Gastroesophageal sphincter (tissue), 4 donors: ENCODE measurements at regions not wholly inside any gene's neighbourhood (a gene's known extent, or its start where the extent isn't known, plus 50 kb on each side); places are given as distances from the start of the nearest gene placed in this dataset.

Source experiments
- ATAC-seq: fragments of 150-250 bp; one replicate; pipeline ENCODE4 v1.9.1; 2016; ENCODE audit warnings: mild to moderate bottlenecking, moderate library complexity
- H3K27ac ChIP-seq, 4 donors: fragments of 200-600 bp; sonication (generic) in 3 of 4; 1 replicate in 3 of 4; 2 replicates in 1 of 4; pipeline ENCODE4 v1.5.1; 2016 to 2019
- H3K27me3 ChIP-seq: fragments of 200-600 bp; sonication (generic); one replicate; pipeline ENCODE4 v1.5.1; 2019
- H3K36me3 ChIP-seq, 2 donors: fragments of 200-600 bp; sonication (generic); one replicate each; pipeline ENCODE4 v1.5.1; 2019; ENCODE audit warnings: control low read depth in 1 of 2
- H3K4me1 ChIP-seq, 3 donors: fragments of 200-600 bp; sonication (generic); 1 replicate in 2 of 3; 2 replicates in 1 of 3; pipeline ENCODE4 v1.5.1; 2016 to 2019; ENCODE audit warnings: control low read depth in 2 of 3
- H3K4me3 ChIP-seq, 2 donors: fragments of 200-600 bp; sonication (generic); one replicate each; pipeline ENCODE4 v1.5.1; 2019; ENCODE audit warnings: mild to moderate bottlenecking in 1 of 2, moderate library complexity in 1 of 2
- H3K9me3 ChIP-seq, 3 donors: fragments of 200-600 bp; sonication (generic); one replicate each; pipeline ENCODE4 v1.5.1; 2017 to 2019; ENCODE audit warnings: control low read depth in 2 of 3
- EP300 ChIP-seq: sonication (generic); formaldehyde crosslinking; IDR thresholded peaks from one replicate; pipeline ENCODE4 v1.6.1; 2017; ENCODE audit warnings: antibody characterized with exemption, mild to moderate bottlenecking
- POLR2A ChIP-seq, 2 donors: fragments of 450-650 bp; IDR thresholded peaks; one replicate each; pipeline ENCODE4 v1.6.1; 2017; ENCODE audit warnings: antibody characterized with exemption in 2 of 2, mild to moderate bottlenecking in 2 of 2, moderate library complexity in 1 of 2
- POLR2AphosphoS5 ChIP-seq: sonication (generic); formaldehyde crosslinking; IDR thresholded peaks from one replicate; pipeline ENCODE4 v1.6.1; 2017; ENCODE audit warnings: antibody characterized with exemption
- WGBS, 2 donors: methylation state at CpG; one replicate each; pipeline ENCODE4 v1.1.5; 2018; ENCODE audit warnings: low coverage in 1 of 2; 5-methylcytosine and 5-hydroxymethylcytosine counted together
- TF ChIP-seq, protein P1 (sequence below), 4 experiments: fragments of 200-600 bp in 2 of 4; fragments of 450-650 bp in 2 of 4; sonication (generic) in 1 of 4; IDR thresholded peaks; one replicate each; pipeline ENCODE4 v1.5.1; 2017 to 2019; ENCODE audit warnings: antibody characterized with exemption in 4 of 4, mild to moderate bottlenecking in 2 of 4, moderate library complexity in 2 of 4

- no peak overlapping the region for H3K4me3 ChIP-seq
- TF ChIP-seq, protein P1, sequence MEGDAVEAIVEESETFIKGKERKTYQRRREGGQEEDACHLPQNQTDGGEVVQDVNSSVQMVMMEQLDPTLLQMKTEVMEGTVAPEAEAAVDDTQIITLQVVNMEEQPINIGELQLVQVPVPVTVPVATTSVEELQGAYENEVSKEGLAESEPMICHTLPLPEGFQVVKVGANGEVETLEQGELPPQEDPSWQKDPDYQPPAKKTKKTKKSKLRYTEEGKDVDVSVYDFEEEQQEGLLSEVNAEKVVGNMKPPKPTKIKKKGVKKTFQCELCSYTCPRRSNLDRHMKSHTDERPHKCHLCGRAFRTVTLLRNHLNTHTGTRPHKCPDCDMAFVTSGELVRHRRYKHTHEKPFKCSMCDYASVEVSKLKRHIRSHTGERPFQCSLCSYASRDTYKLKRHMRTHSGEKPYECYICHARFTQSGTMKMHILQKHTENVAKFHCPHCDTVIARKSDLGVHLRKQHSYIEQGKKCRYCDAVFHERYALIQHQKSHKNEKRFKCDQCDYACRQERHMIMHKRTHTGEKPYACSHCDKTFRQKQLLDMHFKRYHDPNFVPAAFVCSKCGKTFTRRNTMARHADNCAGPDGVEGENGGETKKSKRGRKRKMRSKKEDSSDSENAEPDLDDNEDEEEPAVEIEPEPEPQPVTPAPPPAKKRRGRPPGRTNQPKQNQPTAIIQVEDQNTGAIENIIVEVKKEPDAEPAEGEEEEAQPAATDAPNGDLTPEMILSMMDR (IDR thresholded peaks at IDR 0.05): no peak
- no peak for TF ChIP-seq POLR2AphosphoS5
- no peak for TF ChIP-seq POLR2A (IDR thresholded peaks at IDR 0.05)
- no peak for TF ChIP-seq EP300
- no peak overlapping the region for H3K27ac ChIP-seq
- WGBS, 2 donors: 77 to 100% methylated on average over 3 of the region's 3 CpGs
- peaks cover 0 to 24% (median 0%) of the 10 kb centered on the region in 3 donors for H3K9me3 ChIP-seq
- H3K4me1 ChIP-seq: no peaks in the 10 kb centered on the region
- ATAC-seq: no peak
- H3K36me3 ChIP-seq: no peaks in the 10 kb centered on the region
- H3K27me3 ChIP-seq: no peaks in the 10 kb centered on the region
These were observed 345.4 kb upstream of the NPSR1 start for GRCh38 chr7:34312624-34313023.

GRCh38 chr7:34313289-34313688 is 344.7 kb upstream of the NPSR1 start:
- H3K9me3 ChIP-seq: peaks cover 0 to 24% (median 0%) of the 10 kb centered on the region in 3 donors
- no peaks in the 10 kb centered on the region for H3K27me3 ChIP-seq
- ATAC-seq: no peak
- no peaks in the 10 kb centered on the region for H3K4me1 ChIP-seq
- no peak overlapping the region for H3K4me3 ChIP-seq
- 90 to 100% methylated on average over 2 of the region's 2 CpGs for WGBS, 2 donors
- no peaks in the 10 kb centered on the region for H3K36me3 ChIP-seq
- H3K27ac ChIP-seq: no peak overlapping the region
- TF ChIP-seq POLR2A (IDR thresholded peaks at IDR 0.05): no peak
- TF ChIP-seq POLR2AphosphoS5: no peak
- no peak for TF ChIP-seq EP300
- TF ChIP-seq, protein P1 (IDR thresholded peaks at IDR 0.05): no peak

GRCh38 chr7:34315032-34315431 is 343.0 kb upstream of the NPSR1 start:
- no peak for ATAC-seq
- no peak overlapping the region for H3K4me3 ChIP-seq
- no peak overlapping the region for H3K27ac ChIP-seq
- H3K9me3 ChIP-seq: peaks cover 0 to 24% (median 0%) of the 10 kb centered on the region in 3 donors
- no peak for TF ChIP-seq POLR2AphosphoS5
- no peak for TF ChIP-seq POLR2A (IDR thresholded peaks at IDR 0.05)
- TF ChIP-seq, protein P1 (IDR thresholded peaks at IDR 0.05): no peak
- no peak for TF ChIP-seq EP300
- no peaks in the 10 kb centered on the region for H3K36me3 ChIP-seq
- no peaks in the 10 kb centered on the region for H3K27me3 ChIP-seq
- H3K4me1 ChIP-seq: no peaks in the 10 kb centered on the region

- H3K27ac ChIP-seq: no peak overlapping the region
- peaks cover 0 to 16% (median 0%) of the 10 kb centered on the region in 3 donors for H3K9me3 ChIP-seq
- no peaks in the 10 kb centered on the region for H3K27me3 ChIP-seq
- H3K4me1 ChIP-seq: peaks cover 0 to 7% (median 0%) of the 10 kb centered on the region in 3 donors
- WGBS, 2 donors: 75 to 88% methylated on average over 1 of the region's 1 CpG
- no peaks in the 10 kb centered on the region for H3K36me3 ChIP-seq
- TF ChIP-seq POLR2AphosphoS5: no peak
- no peak overlapping the region for H3K4me3 ChIP-seq
- ATAC-seq: no peak
These were observed 341.0 kb upstream of the NPSR1 start for GRCh38 chr7:34317039-34317438.

DNA sequence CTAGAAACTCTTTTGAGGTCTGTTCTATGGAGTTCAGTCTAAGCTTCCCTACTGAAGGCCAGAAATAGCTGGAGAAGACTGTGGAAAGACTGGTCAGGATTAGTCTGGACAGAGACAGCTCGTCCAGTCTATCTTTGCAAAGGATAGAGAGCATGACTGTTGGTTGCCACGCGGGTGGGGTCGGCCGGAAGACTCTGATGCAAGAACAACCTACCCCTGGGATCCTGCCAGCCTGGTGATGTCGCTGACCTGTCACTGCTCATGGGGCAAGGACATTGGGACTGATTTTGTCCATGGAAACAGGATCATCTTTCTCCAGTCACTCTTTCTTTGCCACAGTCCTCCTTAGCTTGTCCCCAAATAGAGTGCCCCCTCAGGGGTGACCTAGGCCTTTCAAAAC is 337.6 kb upstream of the NPSR1 start:
- no peak overlapping the region for H3K27ac ChIP-seq
- no peaks in the 10 kb centered on the region for H3K27me3 ChIP-seq
- H3K9me3 ChIP-seq: no peaks in the 10 kb centered on the region
- WGBS, 2 donors: 93 to 100% methylated on average over 2 to 6 of the region's 6 CpGs
- peaks cover 0 to 7% (median 0%) of the 10 kb centered on the region in 3 donors for H3K4me1 ChIP-seq
- H3K4me3 ChIP-seq: no peak overlapping the region
- ATAC-seq: no peak
- TF ChIP-seq EP300 (no peak), POLR2AphosphoS5 (no peak), POLR2A (IDR thresholded peaks at IDR 0.05) (no peak)
- TF ChIP-seq, protein P1 (IDR thresholded peaks at IDR 0.05): no peak
- H3K36me3 ChIP-seq: no peaks in the 10 kb centered on the region
